ENCODE measurements at regions not wholly inside any gene's neighbourhood (a gene's known extent, or its start where the extent isn't known, plus 50 kb on each side); places are given as distances from the start of the nearest gene placed in this dataset.

- Histone ChIP-seq H3K79me2 (ENCODE audit: insufficient read depth, low read length) (no peaks in the 10 kb centered on the region), H2AFZ (ENCODE audit: low read length) (no peak overlapping the region), H2BK15ac (ENCODE audit: low read depth, low read length) (no peak overlapping the region), H3K18ac (ENCODE audit: insufficient read length, low read depth, low read length) (no peak overlapping the region), H3T11ph (ENCODE audit: low read length) (no peak overlapping the region), H3K14ac (ENCODE audit: insufficient read depth, low read length) (no peak overlapping the region), H3K56ac (ENCODE audit: insufficient read length, low read depth, low read length) (no peak overlapping the region), H4K20me1 (ENCODE audit: control insufficient read depth, insufficient read depth, insufficient read length) (no peaks in the 10 kb centered on the region), H2BK5ac (ENCODE audit: insufficient read length, low read length) (no peak overlapping the region), H2BK20ac (ENCODE audit: low read depth, low read length, poor library complexity, severe bottlenecking) (no peak overlapping the region), H2BK120ac (ENCODE audit: low read depth, low read length, poor library complexity, severe bottlenecking) (no peak overlapping the region), H3K9me3 (ENCODE audit: control insufficient read depth, low read depth, low read length) (no peaks in the 10 kb centered on the region), H4K5ac (ENCODE audit: insufficient read length, low read depth, low read length) (no peak overlapping the region), H4K8ac (replicated peaks; ENCODE audit: insufficient read length, low read depth, low read length) (no peak overlapping the region), H3K4me2 (ENCODE audit: insufficient read depth, insufficient read length, low read length) (no peak overlapping the region), H3K27ac (ENCODE audit: insufficient read length, low read depth, low read length) (no peak overlapping the region), H3K27me3 (ENCODE audit: insufficient read depth, low read length) (no peaks in the 10 kb centered on the region), H3K23ac (ENCODE audit: insufficient read length, low read depth, low read length) (no peak overlapping the region), H3K79me1 (ENCODE audit: insufficient read depth, low read depth, low read length, poor library complexity, severe bottlenecking) (no peaks in the 10 kb centered on the region), H3K9ac (ENCODE audit: extremely low read depth, insufficient read length, low read length) (no peak overlapping the region), H3K4ac (ENCODE audit: low read depth, low read length) (no peak overlapping the region), H3K23me2 (ENCODE audit: insufficient read length, low read depth, low read length, poor library complexity, severe bottlenecking) (no peaks in the 10 kb centered on the region), H2AK5ac (ENCODE audit: insufficient read length, low read length) (no peak overlapping the region), H4K91ac (ENCODE audit: insufficient read length, low read depth, low read length) (no peak overlapping the region), H2BK12ac (ENCODE audit: insufficient read length, low read depth, low read length) (no peak overlapping the region), H3K4me1 (ENCODE audit: insufficient read depth, low read length) (peaks cover 8% of the 10 kb centered on the region; the same call in 1 of the 2 replicates)
- no CpG with 5 or more reads among the region's 1 CpG for WGBS (ENCODE audit: extremely low coverage, insufficient read length, low lambda C conversion rate)
- no peaks in the 10 kb centered on the region for H3K27me3 Mint-ChIP-seq (ENCODE audit: low read depth)
- no peaks in the 10 kb centered on the region for H3K9me3 Mint-ChIP-seq
- DNase-seq, result no peak
- no peak overlapping the region for H3K4me3 Mint-ChIP-seq
- H3K4me1 Mint-ChIP-seq, result peaks cover 7 to 12% of the 10 kb centered on the region in 2 experiments
- no peaks in the 10 kb centered on the region for H3K36me3 Mint-ChIP-seq (ENCODE audit: insufficient read depth in 1 of 3, low read depth in 3 of 3)
- no peak overlapping the region for H3K27ac Mint-ChIP-seq
- no peak for TF ChIP-seq CTCF (conservative IDR thresholded peaks at IDR 0.05)
Observed at GRCh38 chr2:14194233-14194632, 438.3 kb upstream of the LRATD1 start.
